H1 (cell line): ENCODE measurements at regions not wholly inside any gene's neighbourhood (a gene's known extent, or its start where the extent isn't known, plus 50 kb on each side); places are given as distances from the start of the nearest gene placed in this dataset.

Experiments
- CTCF ChIA-PET: fragments of 300-600 bp; sonication (Branson Sonifier 250); formaldehyde crosslinking; loops from one replicate; lab custom pipeline; 2021; ENCODE audit not compliant: partially characterized antibody; lab: Charles Lee
- POLR2A ChIA-PET: fragments of 300-600 bp; sonication (Branson Sonifier 250); formaldehyde crosslinking; loops from one replicate; lab custom pipeline; 2021; ENCODE audit warnings: inconsistent platforms; ENCODE audit not compliant: partially characterized antibody; lab: Charles Lee
- DNase-seq, 2 experiments: peaks; one replicate each; pipeline versions ENCODE4 v3.0.0 to v3.0.0-alpha.2; 2010 to 2022; ENCODE audit warnings: low spot score in 2 of 2, low read depth in 1 of 2, mixed read lengths in 1 of 2
- FAIRE-seq: peaks from 2 replicates; lab custom pipeline; 2011; peaks lifted over from hg19 to GRCh38; lab: Jason Lieb, UNC
- H2AFZ ChIP-seq: 2 replicates; pipeline ENCODE4 v1.8.1; 2012; ENCODE audit warnings: low read length, inconsistent platforms
- H2AK5ac ChIP-seq: 2 replicates; pipeline ENCODE4 v1.6.1; 2013; ENCODE audit warnings: low read depth, low read length
- H2BK120ac ChIP-seq: replicated peaks from 2 replicates; pipeline ENCODE3; 2013; ENCODE audit warnings: low read depth, low read length, inconsistent platforms
- H2BK12ac ChIP-seq: 2 replicates; pipeline ENCODE4 v1.6.1; 2013; ENCODE audit warnings: low read depth, low read length
- H2BK15ac ChIP-seq: 2 replicates; pipeline ENCODE4 v1.6.1; 2013; ENCODE audit warnings: low read length
- H2BK20ac ChIP-seq: 2 replicates; pipeline ENCODE4 v1.6.1; 2013; ENCODE audit warnings: low read length
- H2BK5ac ChIP-seq: 2 replicates; pipeline ENCODE4 v1.6.1; 2013; ENCODE audit warnings: low read depth, low read length
- H3K14ac ChIP-seq: 2 replicates; pipeline ENCODE4 v1.6.1; 2013; ENCODE audit warnings: inconsistent platforms; ENCODE audit not compliant: insufficient read length
- H3K18ac ChIP-seq: 2 replicates; pipeline ENCODE4 v1.6.1; 2013; ENCODE audit warnings: low read length; ENCODE audit errors: extremely low read depth
- H3K23ac ChIP-seq: 2 replicates; pipeline ENCODE4 v1.6.1; 2013; ENCODE audit warnings: inconsistent platforms; ENCODE audit not compliant: insufficient read length
- H3K23me2 ChIP-seq: 2 replicates; pipeline ENCODE4 v1.6.1; 2013; ENCODE audit warnings: low read depth, low read length
- H3K27ac ChIP-seq: 2 replicates; pipeline ENCODE4 v1.6.1; 2011; ENCODE audit warnings: low read depth, low read length, inconsistent platforms
- H3K27me3 ChIP-seq, 4 experiments: replicated peaks in 1 of 4; 1 replicate in 1 of 4; 2 replicates in 3 of 4; pipeline versions ENCODE4 v1.6.1 to v1.8.1; 2011 to 2013; ENCODE audit warnings: low read length in 3 of 4, mild to moderate bottlenecking in 3 of 4, inconsistent platforms in 2 of 4, mixed read lengths in 2 of 4, moderate library complexity in 1 of 4; ENCODE audit not compliant: control insufficient read depth in 3 of 4, insufficient read depth in 3 of 4; ENCODE audit errors: extremely low read depth in 1 of 4
- H3K36me3 ChIP-seq, 4 experiments: 2 replicates each; pipeline versions ENCODE4 v1.6.1 to v1.8.1; 2011 to 2013; ENCODE audit warnings: mild to moderate bottlenecking in 4 of 4, low read length in 3 of 4, moderate library complexity in 2 of 4, control low read depth in 1 of 4, inconsistent platforms in 1 of 4; ENCODE audit not compliant: insufficient read depth in 4 of 4, control insufficient read depth in 2 of 4
- H3K4ac ChIP-seq: replicated peaks from 2 replicates; pipeline ENCODE3; 2013; ENCODE audit warnings: low read length, low read depth, mixed read lengths, inconsistent platforms; ENCODE audit not compliant: insufficient read length
- H3K4me1 ChIP-seq, 4 experiments: replicated peaks in 1 of 4; 1 replicate in 1 of 4; 2 replicates in 3 of 4; pipeline versions ENCODE4 v1.6.1 to v1.8.1; 2011 to 2013; ENCODE audit warnings: low read length in 3 of 4, inconsistent platforms in 2 of 4, mixed read lengths in 1 of 4; ENCODE audit not compliant: insufficient read depth in 4 of 4, control insufficient read depth in 3 of 4
- H3K4me2 ChIP-seq, 2 experiments: 2 replicates each; pipeline versions ENCODE4 v1.6.1 to v1.8.1; 2011 to 2013; ENCODE audit warnings: low read depth in 2 of 2, low read length in 2 of 2, control low read depth in 1 of 2, inconsistent platforms in 1 of 2, mild to moderate bottlenecking in 1 of 2; ENCODE audit not compliant: insufficient read depth in 1 of 2
- H3K4me3 ChIP-seq, 4 experiments: fragments of 200-600, 300-600 bp in 1 of 4; sonication (generic), shearing (Covaris generic), sonication (Bioruptor Twin) in 1 of 4; 2 replicates each; pipeline versions ENCODE4 v1.5.1 to v1.8.1; 2011 to 2016; ENCODE audit warnings: low read length in 4 of 4, low read depth in 3 of 4, control low read depth in 2 of 4, inconsistent platforms in 2 of 4, mild to moderate bottlenecking in 2 of 4, mixed read lengths in 1 of 4, moderate library complexity in 1 of 4; ENCODE audit not compliant: insufficient read depth in 2 of 4; ENCODE audit errors: extremely low read depth in 1 of 4
- H3K56ac ChIP-seq: replicated peaks from 2 replicates; pipeline ENCODE3; 2013; ENCODE audit warnings: low read depth, mild to moderate bottlenecking, mixed read lengths, low read length, inconsistent platforms; ENCODE audit not compliant: insufficient read length
- H3K79me1 ChIP-seq: 2 replicates; pipeline ENCODE4 v1.6.1; 2013; ENCODE audit warnings: low read depth, low read length, control low read depth
- H3K79me2 ChIP-seq, 2 experiments: 2 replicates each; pipeline versions ENCODE4 v1.6.1 to v1.8.1; 2012 to 2013; ENCODE audit warnings: low read length in 2 of 2, mild to moderate bottlenecking in 2 of 2, inconsistent platforms in 1 of 2; ENCODE audit not compliant: insufficient read depth in 2 of 2, control insufficient read depth in 1 of 2
- H3K9ac ChIP-seq, 4 experiments: replicated peaks in 1 of 4; 1 replicate in 1 of 4; 2 replicates in 3 of 4; pipeline versions ENCODE4 v1.6.1 to v1.8.1; 2011 to 2013; ENCODE audit warnings: low read depth in 3 of 4, low read length in 3 of 4, control low read depth in 2 of 4, mild to moderate bottlenecking in 2 of 4, moderate library complexity in 2 of 4, inconsistent platforms in 1 of 4; ENCODE audit errors: extremely low read depth in 1 of 4
- H3K9me3 ChIP-seq, 2 experiments: 2 replicates each; pipeline versions ENCODE4 v1.6.1 to v1.8.1; 2012 to 2013; ENCODE audit warnings: mild to moderate bottlenecking in 2 of 2, moderate library complexity in 2 of 2, control low read depth in 1 of 2, inconsistent platforms in 1 of 2, low read depth in 1 of 2, low read length in 1 of 2, mixed read lengths in 1 of 2; ENCODE audit not compliant: insufficient read depth in 2 of 2
- H4K20me1 ChIP-seq, 2 experiments: replicated peaks in 1 of 2; 2 replicates each; pipeline versions ENCODE3 to v1.8.1; 2011 to 2013; ENCODE audit warnings: inconsistent platforms in 2 of 2, low read length in 2 of 2, mild to moderate bottlenecking in 1 of 2; ENCODE audit not compliant: insufficient read depth in 2 of 2, control insufficient read depth in 1 of 2
- H4K5ac ChIP-seq: 2 replicates; pipeline ENCODE4 v1.6.1; 2013; ENCODE audit warnings: low read length, low read depth, mixed read lengths, inconsistent platforms; ENCODE audit not compliant: insufficient read length
- H4K8ac ChIP-seq: 2 replicates; pipeline ENCODE4 v1.8.0; 2013; ENCODE audit warnings: mild to moderate bottlenecking, moderate library complexity, low read length, inconsistent platforms; ENCODE audit not compliant: insufficient read depth; ENCODE audit errors: extremely low read depth
- H4K91ac ChIP-seq: replicated peaks from 2 replicates; pipeline ENCODE3; 2013; ENCODE audit warnings: low read length, mixed read lengths, inconsistent platforms; ENCODE audit not compliant: insufficient read length
- CBX5 ChIP-seq: fragments of 300-800, 300-1000 bp; sonication (generic); IDR thresholded peaks from 2 replicates; pipeline ENCODE4 v1.7.1; 2016; ENCODE audit warnings: antibody characterized with exemption, low read length, low read depth
- GABPA ChIP-seq: IDR thresholded peaks from 2 replicates; pipeline ENCODE4 v1.6.1; 2011; ENCODE audit warnings: mild to moderate bottlenecking, low read length, moderate library complexity, borderline replicate concordance; ENCODE audit not compliant: insufficient read depth
- JUN ChIP-seq: IDR thresholded peaks from 2 replicates; pipeline ENCODE4 v1.6.1; 2011; ENCODE audit warnings: low read depth, mild to moderate bottlenecking, improper control_type of control experiment, low read length
- MAX ChIP-seq: IDR thresholded peaks from 2 replicates; pipeline ENCODE4 v1.6.1; 2012; ENCODE audit warnings: inconsistent platforms
- WGBS, 2 experiments: shearing (Covaris generic) in 1 of 2; methylation state at CpG; one replicate each; pipeline versions ENCODE4 v1.1.6 to v1.1.7; 2013 to 2015; ENCODE audit warnings: low lambda C conversion rate in 2 of 2, mixed read lengths in 2 of 2, inconsistent platforms in 1 of 2, low coverage in 1 of 2, missing lambda C conversion rate in 1 of 2; ENCODE audit not compliant: insufficient replicate concordance in 2 of 2, insufficient coverage in 1 of 2, insufficient read length in 1 of 2; ENCODE audit errors: extremely low coverage in 1 of 2, missing lambda C conversion rate in 1 of 2; 5-methylcytosine and 5-hydroxymethylcytosine counted together

DNA sequence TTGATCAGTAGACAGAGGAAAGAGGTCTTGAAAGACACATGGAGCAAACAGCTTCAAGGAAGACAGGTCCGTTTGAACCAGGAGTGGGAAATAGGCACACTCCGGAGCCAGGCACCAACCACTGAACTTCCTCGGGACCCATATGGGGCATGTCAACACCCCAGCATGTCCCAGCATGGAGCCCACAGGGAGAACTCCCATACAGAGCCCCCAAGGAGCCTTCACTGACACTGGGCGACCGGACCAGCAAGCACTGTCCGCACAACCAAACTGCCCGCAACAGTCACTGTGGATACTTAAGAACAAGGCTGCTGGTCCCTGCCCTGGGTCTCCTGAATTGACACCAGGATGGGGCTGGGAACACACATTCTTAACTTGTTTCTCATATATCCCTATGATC is 286.2 kb upstream of the SALL3 start:
- Histone ChIP-seq H3K9me3 (no peaks in the 10 kb centered on the region; a peak in 1 of 4 replicates), H2BK5ac (no peak overlapping the region), H3K79me1 (no peaks in the 10 kb centered on the region), H3K4me3 (no peak overlapping the region), H2AFZ (no peak overlapping the region), H3K23ac (no peak overlapping the region), H2BK120ac (no peak overlapping the region), H4K5ac (no peak overlapping the region), H2AK5ac (no peak overlapping the region), H2BK15ac (no peak overlapping the region), H4K8ac (no peak overlapping the region), H3K4me2 (no peak overlapping the region), H3K79me2 (no peaks in the 10 kb centered on the region), H3K27me3 (no peaks in the 10 kb centered on the region), H2BK20ac (no peak overlapping the region), H3K18ac (no peak overlapping the region), H3K56ac (no peak overlapping the region), H4K91ac (no peak overlapping the region), H3K36me3 (no peaks in the 10 kb centered on the region), H3K23me2 (no peaks in the 10 kb centered on the region), H2BK12ac (no peak overlapping the region), H3K27ac (no peak overlapping the region), H3K4me1 (no peaks in the 10 kb centered on the region; a peak in 1 of 7 replicates), H3K9ac (no peak overlapping the region), H3K4ac (no peak overlapping the region), H4K20me1 (no peaks in the 10 kb centered on the region), H3K14ac (no peak overlapping the region)
- POLR2A ChIA-PET, result no interaction called here
- WGBS, 2 experiments, result 90% methylated on average over 7 of the region's 7 CpGs; no CpG with 5 or more reads in 1 of the 2 experiments
- FAIRE-seq (no peak), DNase-seq (no peak)
- CTCF ChIA-PET, result interaction anchor here (1.6 kb wide), 1 partner anchor 31 kb away, joined by 5 read pairs; no protein-coding TSS in a partner anchor
- TF ChIP-seq MAX, result no peak
- no peak for TF ChIP-seq GABPA
- no peak for TF ChIP-seq JUN
- TF ChIP-seq CBX5, result no peak
